GM23338 (cell line): ENCODE measurements at regions not wholly inside any gene's neighbourhood (a gene's known extent, or its start where the extent isn't known, plus 50 kb on each side); places are given as distances from the start of the nearest gene placed in this dataset.

Experiments
- CREB1 ChIP-seq: fragments of 250-450 bp; sonication (Bioruptor Pico); IDR thresholded peaks from 2 replicates; pipeline ENCODE4 v1.5.0; 2020; ENCODE audit warnings: low read depth, mild to moderate bottlenecking, moderate library complexity
- CTCF ChIP-seq, 2 experiments: fragments of 200-600 bp in 1 of 2; sonication (generic) in 1 of 2; conservative IDR thresholded peaks; 2 replicates each; pipeline versions ENCODE4 v1.5.1 to v1.6.1; 2016 to 2017; ENCODE audit warnings: antibody characterized with exemption in 2 of 2, low read depth in 2 of 2, mild to moderate bottlenecking in 2 of 2, moderate library complexity in 1 of 2
- EZH2 ChIP-seq: fragments of 200-600 bp; sonication (generic); IDR thresholded peaks from one replicate; pipeline ENCODE4 v1.8.0; 2017; ENCODE audit warnings: antibody characterized with exemption, mild to moderate bottlenecking, low read depth; ENCODE audit not compliant: unreplicated experiment
- EZH2phosphoT487 ChIP-seq: fragments of 200-600 bp; sonication (generic); IDR thresholded peaks from one replicate; pipeline ENCODE4 v1.8.1; 2018; ENCODE audit warnings: antibody characterized with exemption; ENCODE audit not compliant: unreplicated experiment
- JUNB ChIP-seq: IDR thresholded peaks from one replicate; pipeline ENCODE4 v1.6.1; 2016; ENCODE audit warnings: antibody characterized with exemption; ENCODE audit not compliant: unreplicated experiment
- POLR2AphosphoS5 ChIP-seq: IDR thresholded peaks from 2 replicates; pipeline ENCODE4 v1.6.1; 2016; ENCODE audit warnings: antibody characterized with exemption, low read depth
- STAT1 ChIP-seq: IDR thresholded peaks from one replicate; pipeline ENCODE4 v1.6.1; 2016; ENCODE audit warnings: antibody characterized with exemption; ENCODE audit not compliant: unreplicated experiment
- ZNF114 ChIP-seq: fragments of 250-450 bp; sonication (Bioruptor Pico); IDR thresholded peaks from 2 replicates; pipeline ENCODE4 v1.5.0; 2020; ENCODE audit warnings: mild to moderate bottlenecking, moderate library complexity
- TF ChIP-seq, protein P1 (sequence below): IDR thresholded peaks from one replicate; pipeline ENCODE4 v1.6.1; 2018; ENCODE audit warnings: antibody characterized with exemption; ENCODE audit not compliant: unreplicated experiment

DNA sequence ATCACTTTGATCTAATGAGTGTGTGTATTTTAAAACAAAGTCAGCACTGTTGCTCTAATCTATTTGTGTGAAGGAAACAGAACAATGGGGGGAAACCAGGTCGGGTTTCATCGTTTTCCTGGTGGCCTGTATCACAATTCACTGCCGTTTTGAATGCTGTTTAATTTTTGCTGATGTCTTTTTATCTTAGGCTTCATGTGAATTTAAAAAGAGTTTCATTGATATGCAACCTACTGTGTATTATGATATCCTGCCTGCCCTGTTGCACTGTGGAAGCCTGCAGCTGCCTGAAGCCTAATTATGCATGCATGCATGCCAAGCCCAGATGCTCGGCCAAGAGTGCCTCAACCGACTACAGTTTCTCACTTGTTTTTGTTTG is 307.5 kb downstream of the ZNF608 start:
- TF ChIP-seq CTCF (conservative IDR thresholded peaks at IDR 0.05; ENCODE audit: low read depth in 2 of 2) (no peak), ZNF114 (CRISPR knock-in tag) (no peak), POLR2AphosphoS5 (no peak), EZH2phosphoT487 (no peak), EZH2 (no peak), STAT1 (no peak), CREB1 (CRISPR knock-in tag) (no peak), JUNB (no peak)
- TF ChIP-seq, protein P1, sequence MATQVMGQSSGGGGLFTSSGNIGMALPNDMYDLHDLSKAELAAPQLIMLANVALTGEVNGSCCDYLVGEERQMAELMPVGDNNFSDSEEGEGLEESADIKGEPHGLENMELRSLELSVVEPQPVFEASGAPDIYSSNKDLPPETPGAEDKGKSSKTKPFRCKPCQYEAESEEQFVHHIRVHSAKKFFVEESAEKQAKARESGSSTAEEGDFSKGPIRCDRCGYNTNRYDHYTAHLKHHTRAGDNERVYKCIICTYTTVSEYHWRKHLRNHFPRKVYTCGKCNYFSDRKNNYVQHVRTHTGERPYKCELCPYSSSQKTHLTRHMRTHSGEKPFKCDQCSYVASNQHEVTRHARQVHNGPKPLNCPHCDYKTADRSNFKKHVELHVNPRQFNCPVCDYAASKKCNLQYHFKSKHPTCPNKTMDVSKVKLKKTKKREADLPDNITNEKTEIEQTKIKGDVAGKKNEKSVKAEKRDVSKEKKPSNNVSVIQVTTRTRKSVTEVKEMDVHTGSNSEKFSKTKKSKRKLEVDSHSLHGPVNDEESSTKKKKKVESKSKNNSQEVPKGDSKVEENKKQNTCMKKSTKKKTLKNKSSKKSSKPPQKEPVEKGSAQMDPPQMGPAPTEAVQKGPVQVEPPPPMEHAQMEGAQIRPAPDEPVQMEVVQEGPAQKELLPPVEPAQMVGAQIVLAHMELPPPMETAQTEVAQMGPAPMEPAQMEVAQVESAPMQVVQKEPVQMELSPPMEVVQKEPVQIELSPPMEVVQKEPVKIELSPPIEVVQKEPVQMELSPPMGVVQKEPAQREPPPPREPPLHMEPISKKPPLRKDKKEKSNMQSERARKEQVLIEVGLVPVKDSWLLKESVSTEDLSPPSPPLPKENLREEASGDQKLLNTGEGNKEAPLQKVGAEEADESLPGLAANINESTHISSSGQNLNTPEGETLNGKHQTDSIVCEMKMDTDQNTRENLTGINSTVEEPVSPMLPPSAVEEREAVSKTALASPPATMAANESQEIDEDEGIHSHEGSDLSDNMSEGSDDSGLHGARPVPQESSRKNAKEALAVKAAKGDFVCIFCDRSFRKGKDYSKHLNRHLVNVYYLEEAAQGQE: no peak
